CD4-positive, alpha-beta T cell treated with Interleukin-4 for 1 hour (primary cell): ENCODE measurements at regions not wholly inside any gene's neighbourhood (a gene's known extent, or its start where the extent isn't known, plus 50 kb on each side); places are given as distances from the start of the nearest gene placed in this dataset.

Experiments used
- DNase-seq, 2 donors: peaks; one replicate each; pipeline ENCODE4 v3.0.0-alpha.2; 2020 to 2022

- no peak for DNase-seq
Observed at GRCh38 chr6:80480421-80481157, 374.1 kb downstream of the BCKDHB start.

GRCh38 chr6:80478030-80478429 is 371.6 kb downstream of the BCKDHB start:
- no peak for DNase-seq

DNA sequence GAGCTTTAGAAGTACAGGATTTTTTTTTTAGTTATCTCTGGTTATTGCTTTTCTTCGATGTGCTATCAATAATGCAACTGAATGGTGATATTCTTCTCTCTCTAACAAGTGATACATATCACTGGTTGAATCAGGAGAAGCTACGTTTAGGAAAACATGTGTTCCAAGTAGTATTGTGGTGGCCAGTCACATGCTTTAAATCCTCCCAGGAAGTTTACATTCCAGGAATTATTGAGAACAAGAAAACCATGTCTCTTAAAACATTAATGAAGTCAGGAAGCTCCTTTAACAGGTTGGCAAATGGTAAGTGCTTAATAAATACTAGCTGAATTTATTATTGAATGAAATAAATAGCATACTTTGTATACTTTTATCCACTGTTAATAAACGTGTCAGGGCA is 371.1 kb downstream of the BCKDHB start:
- no peak for DNase-seq

GRCh38 chr6:80472271-80472670 is 365.8 kb downstream of the BCKDHB start:
- DNase-seq: no peak

GRCh38 chr6:80469977-80470376 is 363.5 kb downstream of the BCKDHB start:
- no peak for DNase-seq

DNA sequence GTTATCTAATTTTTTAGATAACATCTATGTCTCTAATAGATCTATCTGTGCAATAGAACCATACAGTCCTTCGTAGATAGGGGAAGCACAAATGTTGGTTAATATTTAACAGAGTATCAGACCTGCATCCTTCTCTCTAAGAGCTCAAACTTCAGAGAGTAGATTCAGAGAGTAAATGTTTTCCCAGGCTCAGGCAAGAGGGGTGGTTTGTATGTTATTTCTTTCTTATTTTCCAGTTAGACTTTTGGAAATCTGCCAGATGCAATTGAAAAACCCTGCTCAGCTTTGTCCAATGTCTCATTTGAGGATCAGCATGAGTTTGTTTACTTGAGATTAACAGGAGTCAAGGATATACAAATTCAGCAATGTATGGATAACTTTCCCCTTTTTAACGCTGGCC is 361.9 kb downstream of the BCKDHB start:
- DNase-seq: no peak

DNA sequence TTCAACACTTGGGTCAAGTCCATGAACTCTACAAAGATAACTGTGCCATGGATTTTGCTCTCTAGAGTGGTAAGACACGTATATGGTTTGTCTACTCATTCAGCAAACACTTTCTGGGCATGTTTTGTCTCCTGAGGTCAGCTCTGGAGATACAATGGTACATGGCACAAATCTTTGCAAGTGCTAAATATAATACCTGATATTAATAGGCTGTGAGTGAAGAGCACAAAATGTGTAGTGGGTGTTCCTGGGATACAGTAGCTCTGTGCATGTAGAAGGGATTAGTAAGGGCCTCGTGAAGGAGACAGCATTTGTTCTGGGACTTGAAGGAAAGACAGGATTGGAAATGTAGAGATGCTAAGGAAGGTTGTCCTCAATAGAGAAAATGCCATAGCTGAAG is 360.9 kb downstream of the BCKDHB start:
- no peak for DNase-seq

GRCh38 chr6:80466981-80467380 is 360.5 kb downstream of the BCKDHB start:
- no peak for DNase-seq

- DNase-seq: no peak
Observed at GRCh38 chr6:80465513-80465912, 359.0 kb downstream of the BCKDHB start.

- DNase-seq: no peak
Observed at GRCh38 chr6:80464901-80465300, 358.4 kb downstream of the BCKDHB start.

DNA sequence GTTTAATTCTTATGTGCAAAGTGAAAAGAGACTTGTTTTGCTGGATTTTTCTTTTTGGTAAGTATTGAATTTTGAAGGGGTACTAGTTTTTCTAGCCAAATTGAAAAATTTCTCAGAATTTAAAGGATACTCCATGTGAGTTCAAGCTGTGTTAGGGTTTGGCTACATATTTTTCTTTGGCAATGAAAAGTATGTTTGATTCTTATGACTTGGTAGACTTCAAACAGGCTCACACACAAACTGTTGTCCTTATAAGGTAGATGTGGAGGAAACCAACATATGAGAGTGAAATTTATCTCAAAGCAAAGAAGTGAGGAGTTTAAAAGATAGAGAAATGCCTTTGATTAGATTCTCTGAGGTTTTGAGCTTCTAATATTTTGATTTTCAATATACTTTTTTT is 356.7 kb downstream of the BCKDHB start:
- no peak for DNase-seq

- no peak for DNase-seq
Observed at GRCh38 chr6:80460257-80460865, 353.9 kb downstream of the BCKDHB start.

- DNase-seq: no peak
Observed at GRCh38 chr6:80457439-80457933, 351.0 kb downstream of the BCKDHB start.

DNA sequence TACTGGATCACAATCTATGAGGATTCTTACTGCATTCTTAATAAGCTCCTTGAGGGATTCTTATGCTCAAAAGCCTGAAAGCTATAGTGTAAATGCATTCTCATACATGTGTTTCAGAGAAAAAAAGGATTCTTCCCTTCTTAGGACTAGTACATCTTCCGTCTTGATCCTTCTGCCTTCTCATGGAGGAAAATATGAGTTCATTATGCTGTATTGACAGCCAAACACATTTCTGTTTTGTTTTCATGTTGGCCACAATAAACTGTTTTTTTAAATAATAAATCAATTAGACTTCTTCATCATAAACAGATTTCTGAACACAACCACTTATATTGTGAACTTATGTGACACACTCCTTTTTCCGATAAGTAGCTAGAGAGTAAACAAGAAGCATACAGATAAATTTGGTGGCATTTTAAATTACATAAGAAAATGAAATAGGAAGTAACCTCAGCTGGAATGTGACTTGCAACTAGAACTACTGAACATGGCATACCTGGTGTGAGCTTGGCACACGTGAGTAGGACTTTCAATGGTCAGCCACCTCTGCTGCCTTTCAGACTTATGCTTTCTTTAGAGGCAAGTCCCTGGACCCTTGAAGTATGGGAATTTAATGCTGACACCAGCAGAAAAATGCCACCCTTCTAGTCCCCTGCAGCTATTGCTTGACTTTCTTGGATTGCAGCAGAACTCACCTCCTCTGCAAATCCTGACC is 350.4 kb downstream of the BCKDHB start:
- DNase-seq: no peak

DNA sequence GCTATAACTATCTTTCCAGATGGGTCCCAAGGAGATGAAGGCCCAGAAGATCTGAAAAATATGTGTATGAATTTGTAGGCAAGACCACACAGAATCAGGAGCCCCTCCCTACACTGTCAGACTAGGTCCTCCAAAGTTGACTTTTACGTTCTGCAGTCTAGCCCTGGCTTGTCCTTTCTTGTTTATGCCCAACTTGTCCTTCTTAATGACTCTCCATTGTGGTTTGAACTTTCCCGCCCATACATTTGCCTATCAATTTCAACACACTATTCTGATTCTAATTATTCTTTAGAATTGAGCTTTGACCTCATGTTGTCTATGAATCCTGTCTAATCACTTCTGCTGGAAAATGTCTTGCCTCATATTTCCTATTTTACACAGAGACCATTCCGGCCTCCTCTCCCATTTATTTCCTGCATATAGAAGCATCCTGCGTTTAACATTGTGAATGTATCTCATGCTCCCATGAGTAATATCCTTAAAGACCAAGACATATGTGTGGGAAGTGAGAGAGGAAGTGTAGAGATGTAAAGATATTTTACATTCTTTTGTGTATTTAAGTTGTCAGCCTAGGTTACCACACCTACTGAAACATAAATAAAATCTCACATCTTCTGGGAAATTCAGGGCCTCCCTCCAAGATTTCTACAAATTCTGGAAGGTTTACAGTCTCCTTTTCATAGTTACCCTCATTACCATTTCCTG is 348.3 kb downstream of the BCKDHB start:
- no peak for DNase-seq

DNA sequence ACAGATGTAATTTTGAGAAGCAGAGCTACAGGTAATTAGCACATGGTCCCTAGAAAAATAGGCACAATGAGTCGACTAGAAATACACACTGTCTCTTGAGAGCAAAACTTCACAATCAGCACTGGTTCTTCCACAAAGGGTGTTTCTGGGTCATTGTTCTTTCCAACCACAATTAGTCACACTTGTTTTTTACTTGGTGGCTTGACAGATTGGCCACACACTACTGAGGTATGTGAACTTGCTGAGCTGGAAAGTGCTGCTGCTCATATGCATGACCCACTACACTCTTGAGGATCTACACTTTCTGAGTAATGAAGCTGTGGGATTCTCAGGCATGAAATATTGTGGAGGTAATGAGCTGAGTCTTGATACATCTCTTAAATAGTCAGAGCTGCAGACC is 347.7 kb downstream of the BCKDHB start:
- peak in 1 of 2 donors; percentile 21 for DNase-seq

DNA sequence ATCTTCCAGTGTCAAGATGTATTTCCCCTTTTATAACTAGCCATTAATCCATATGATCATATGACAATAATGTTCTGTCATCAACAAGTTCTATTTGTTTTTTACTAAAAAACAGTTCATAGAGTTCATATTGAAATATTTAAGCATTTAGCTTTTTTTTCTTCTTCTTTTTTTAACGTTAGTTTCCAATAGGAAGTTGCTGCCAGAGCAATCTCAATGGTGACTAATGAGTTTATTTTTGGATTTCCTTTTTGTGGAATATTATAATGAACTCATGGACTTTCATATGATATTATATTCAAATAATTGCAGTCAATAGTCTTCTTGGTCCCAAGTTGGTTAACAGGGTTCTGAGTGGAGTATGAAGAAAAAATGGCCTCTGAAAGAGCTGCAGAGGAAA is 343.3 kb downstream of the BCKDHB start:
- DNase-seq: no peak

DNA sequence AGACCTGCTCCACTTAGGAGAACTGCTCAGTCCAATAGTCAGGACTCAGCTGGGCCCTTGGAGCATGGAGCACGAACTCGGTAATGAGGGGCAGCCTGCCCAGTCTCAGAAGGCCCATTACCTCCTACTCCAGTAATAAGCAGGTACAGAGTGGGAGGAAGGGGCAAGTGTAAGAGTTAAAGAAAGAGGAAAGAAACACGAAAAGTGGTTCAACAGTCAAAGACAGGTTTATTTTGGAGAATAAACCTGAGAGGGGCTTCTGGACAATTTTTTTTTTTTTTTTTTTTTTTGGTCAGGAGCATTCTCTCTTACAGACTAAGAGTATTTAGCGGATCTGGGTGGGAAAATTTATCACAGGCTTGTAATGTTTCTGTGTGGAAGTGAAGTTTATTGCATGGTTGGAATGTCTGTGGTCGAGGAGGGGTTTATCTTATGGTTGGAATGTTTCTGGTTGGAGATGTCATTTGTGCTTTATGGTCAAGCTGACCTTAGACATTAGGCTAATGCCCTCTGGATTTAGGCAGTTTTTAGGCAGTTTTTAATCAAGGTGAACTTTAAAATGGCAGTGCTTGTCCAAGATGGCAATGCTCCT is 340.1 kb downstream of the BCKDHB start:
- DNase-seq: no peak

GRCh38 chr6:80445751-80446150 is 339.3 kb downstream of the BCKDHB start:
- DNase-seq: no peak

GRCh38 chr6:80442366-80442765 is 335.9 kb downstream of the BCKDHB start:
- no peak for DNase-seq

DNA sequence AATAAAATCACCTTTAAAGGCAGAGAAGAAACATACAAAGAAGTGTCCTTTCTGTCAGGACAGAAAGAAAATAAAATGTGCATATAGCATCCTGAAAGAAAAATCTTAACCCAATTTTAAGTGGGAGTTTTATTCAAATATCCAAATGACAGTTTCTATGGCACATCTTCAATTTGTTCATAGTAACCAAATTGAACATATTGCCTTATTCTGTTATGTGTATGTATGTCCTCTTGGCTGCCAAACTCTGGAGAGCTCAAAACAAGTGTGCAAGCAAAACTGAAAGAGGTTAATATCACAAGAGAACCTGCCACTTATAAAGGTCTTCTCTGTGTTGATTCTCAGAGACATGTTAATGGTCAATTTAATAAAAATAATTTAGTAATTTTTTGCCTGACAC is 334.7 kb downstream of the BCKDHB start:
- no peak for DNase-seq

DNA sequence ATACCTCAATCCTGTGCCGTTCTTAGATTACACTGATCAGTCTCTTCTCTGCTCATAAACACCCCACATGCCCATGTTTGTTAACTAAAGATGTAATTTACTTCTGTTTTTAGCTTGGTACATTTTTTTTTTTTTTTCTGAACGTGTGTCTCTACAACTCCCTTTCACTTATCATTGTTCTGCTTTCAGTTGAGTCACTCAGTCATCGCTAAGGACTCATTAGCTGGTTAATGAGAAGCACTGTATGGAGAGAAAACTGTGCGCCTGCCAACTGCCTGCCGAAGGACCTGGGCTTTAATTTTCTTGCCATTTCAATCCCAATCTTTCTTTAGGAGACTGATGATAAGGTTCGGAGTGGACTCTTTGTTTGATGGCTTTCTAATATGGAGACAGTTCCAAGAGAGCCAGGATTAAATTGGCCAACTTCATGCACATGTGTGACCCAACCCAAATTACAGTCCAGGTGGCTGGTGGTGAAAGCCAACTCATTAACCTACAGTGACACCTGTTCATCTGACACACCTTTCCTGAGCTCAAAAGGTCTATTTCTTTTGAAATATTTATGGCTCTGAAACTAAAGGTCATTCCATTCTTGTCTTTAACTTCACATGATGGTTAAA is 334.1 kb downstream of the BCKDHB start:
- DNase-seq: no peak
